ENCODE measurements at regions not wholly inside any gene's neighbourhood (a gene's known extent, or its start where the extent isn't known, plus 50 kb on each side); places are given as distances from the start of the nearest gene placed in this dataset.

- Mint-ChIP-seq H3K27ac (ENCODE audit: low read depth, unreplicated experiment) (no peak overlapping the region), H3K4me3 (ENCODE audit: unreplicated experiment) (no peak overlapping the region), H3K9me3 (ENCODE audit: unreplicated experiment) (no peaks in the 10 kb centered on the region), H3K4me1 (ENCODE audit: insufficient read depth, unreplicated experiment) (peaks cover 5% of the 10 kb centered on the region), H3K36me3 (ENCODE audit: insufficient read depth, unreplicated experiment) (no peaks in the 10 kb centered on the region), H3K27me3 (ENCODE audit: insufficient read depth, unreplicated experiment) (no peaks in the 10 kb centered on the region)
- no peak for TF ChIP-seq CTCF (IDR thresholded peaks at IDR 0.05; ENCODE audit: unreplicated experiment)
- BruUV-seq (replicated peaks), result no TSS peak
- intact Hi-C loops (cut with micrococcal nuclease), result no loop called here
- POLR2A ChIA-PET, result interaction anchor here (1.2 to 1.3 kb wide), 2 partner anchors 8 to 10 kb away, joined by 3 read pairs; no protein-coding TSS in a partner anchor
- CTCF ChIA-PET, result interaction anchor here (1.0 to 1.1 kb wide), 2 partner anchors 8 to 29 kb away, joined by 3 to 4 read pairs; no protein-coding TSS in a partner anchor
- no peak for DNase-seq (ENCODE audit: unreplicated experiment)
Observed at GRCh38 chr3:28042707-28043106, 198.7 kb upstream of the CMC1 start.

DNA sequence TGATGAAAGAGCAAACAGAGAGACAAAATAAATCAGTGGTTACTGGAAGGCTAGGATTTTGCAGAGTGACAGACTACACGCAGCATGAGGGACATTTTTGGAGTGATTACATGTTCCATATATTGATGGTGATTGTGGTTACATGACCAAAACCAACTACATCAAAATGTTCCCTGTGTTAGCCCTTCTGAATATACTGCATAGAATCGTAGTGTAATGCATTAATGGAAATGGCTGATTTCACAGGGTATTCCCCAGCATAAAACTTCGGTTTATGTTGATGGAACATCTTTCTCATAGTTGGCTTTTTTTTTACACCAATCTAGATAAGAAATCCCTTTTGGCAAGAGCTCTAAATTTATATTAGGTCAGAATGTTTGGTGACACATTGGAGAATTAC, 191.3 kb upstream of the CMC1 start:
- TF ChIP-seq CTCF (IDR thresholded peaks at IDR 0.05; ENCODE audit: unreplicated experiment), result no peak
- H3K4me1 Mint-ChIP-seq (ENCODE audit: insufficient read depth, unreplicated experiment), result peaks cover 42% of the 10 kb centered on the region
- no peaks in the 10 kb centered on the region for H3K27me3 Mint-ChIP-seq (ENCODE audit: insufficient read depth, unreplicated experiment)
- no peak for DNase-seq (ENCODE audit: unreplicated experiment)
- intact Hi-C loops (cut with micrococcal nuclease), result loop anchor here (5.0 to 10.0 kb wide), 2 partner anchors 75 to 192 kb away; partner anchors contain the start of gene CMC1
- H3K9me3 Mint-ChIP-seq (ENCODE audit: unreplicated experiment), result no peaks in the 10 kb centered on the region
- BruUV-seq (replicated peaks), result no TSS peak
- no peaks in the 10 kb centered on the region for H3K36me3 Mint-ChIP-seq (ENCODE audit: insufficient read depth, unreplicated experiment)
- ChIA-PET CTCF (interaction anchor here (0.6 to 1.7 kb wide), 5 partner anchors 8 to 338 kb away, joined by 3 to 6 read pairs (median 4); no protein-coding TSS in a partner anchor), POLR2A (interaction anchor here (0.5 to 1.7 kb wide), 9 partner anchors 8 to 337 kb away, joined by 3 to 6 read pairs (median 4); partner anchors contain the start of genes AZI2 and ZCWPW2)
- H3K27ac Mint-ChIP-seq (ENCODE audit: low read depth, unreplicated experiment), result no peak overlapping the region
- H3K4me3 Mint-ChIP-seq (ENCODE audit: unreplicated experiment), result no peak overlapping the region

GRCh38 chr3:28050885-28051284, 190.5 kb upstream of the CMC1 start:
- intact Hi-C loops (cut with micrococcal nuclease), result loop anchor here (5.0 to 10.0 kb wide), 2 partner anchors 76 to 191 kb away; partner anchors contain the start of gene CMC1
- DNase-seq (ENCODE audit: unreplicated experiment), result peak; percentile 97
- POLR2A ChIA-PET, result interaction anchor here (0.5 to 1.7 kb wide), 10 partner anchors 8 to 338 kb away, joined by 3 to 6 read pairs (median 4); partner anchors contain the start of genes CMC1 and EOMES
- no peak for TF ChIP-seq CTCF (IDR thresholded peaks at IDR 0.05; ENCODE audit: unreplicated experiment)
- no TSS peak for BruUV-seq (replicated peaks)
- Mint-ChIP-seq H3K4me3 (ENCODE audit: unreplicated experiment) (no peak overlapping the region), H3K4me1 (ENCODE audit: insufficient read depth, unreplicated experiment) (peaks cover 42% of the 10 kb centered on the region), H3K9me3 (ENCODE audit: unreplicated experiment) (no peaks in the 10 kb centered on the region), H3K27me3 (ENCODE audit: insufficient read depth, unreplicated experiment) (no peaks in the 10 kb centered on the region), H3K27ac (ENCODE audit: low read depth, unreplicated experiment) (peak overlapping the region; percentile 11), H3K36me3 (ENCODE audit: insufficient read depth, unreplicated experiment) (no peaks in the 10 kb centered on the region)
- CTCF ChIA-PET, result interaction anchor here (0.6 to 1.7 kb wide), 4 partner anchors 9 to 338 kb away, joined by 4 to 6 read pairs (median 4); no protein-coding TSS in a partner anchor

GRCh38 chr3:28053759-28054158, 187.7 kb upstream of the CMC1 start:
- no peaks in the 10 kb centered on the region for H3K27me3 Mint-ChIP-seq (ENCODE audit: insufficient read depth, unreplicated experiment)
- H3K4me1 Mint-ChIP-seq (ENCODE audit: insufficient read depth, unreplicated experiment), result peaks cover 42% of the 10 kb centered on the region
- DNase-seq (ENCODE audit: unreplicated experiment), result peak; percentile 88
- no peak overlapping the region for H3K4me3 Mint-ChIP-seq (ENCODE audit: unreplicated experiment)
- H3K9me3 Mint-ChIP-seq (ENCODE audit: unreplicated experiment), result no peaks in the 10 kb centered on the region
- TF ChIP-seq CTCF (IDR thresholded peaks at IDR 0.05; ENCODE audit: unreplicated experiment), result no peak
- ChIA-PET POLR2A (interaction anchor here (0.6 to 2.6 kb wide), 2 partner anchors 295 to 297 kb away, joined by 3 to 5 read pairs; partner anchors contain the start of genes AZI2 and ZCWPW2), CTCF (interaction anchor here (0.7 to 1.5 kb wide), 2 partner anchors 346 to 1559 kb away, joined by 3 read pairs; no protein-coding TSS in a partner anchor)
- no TSS peak for BruUV-seq (replicated peaks)
- peak overlapping the region; percentile 59 for H3K27ac Mint-ChIP-seq (ENCODE audit: low read depth, unreplicated experiment)
- no peaks in the 10 kb centered on the region for H3K36me3 Mint-ChIP-seq (ENCODE audit: insufficient read depth, unreplicated experiment)
- intact Hi-C loops (cut with micrococcal nuclease), result loop anchor here (2.0 to 10.0 kb wide), 3 partner anchors 79 to 289 kb away; partner anchors contain the start of gene CMC1
